CD14-positive monocyte (primary cell): ENCODE measurements at regions not wholly inside any gene's neighbourhood (a gene's known extent, or its start where the extent isn't known, plus 50 kb on each side); places are given as distances from the start of the nearest gene placed in this dataset.

ENCODE experiments used
- DNase-seq, 3 donors: peaks; one replicate each; pipeline ENCODE4 v3.0.0-alpha.2; 2011 to 2022
- H2AFZ ChIP-seq: 2 replicates; pipeline ENCODE4 v1.6.0; 2012; ENCODE audit warnings: mild to moderate bottlenecking, low read depth, low read length, inconsistent platforms; ENCODE audit not compliant: insufficient read depth, poor library complexity, severe bottlenecking
- H3K27ac ChIP-seq, 2 donors: 1 replicate in 1 of 2; 2 replicates in 1 of 2; pipeline ENCODE4 v1.5.1; 2012 to 2013; ENCODE audit warnings: low read length in 2 of 2, control low read depth in 1 of 2, inconsistent platforms in 1 of 2, low read depth in 1 of 2, mild to moderate bottlenecking in 1 of 2
- H3K27me3 ChIP-seq, 2 donors: one replicate each; pipeline versions ENCODE4 v1.6.0 to v1.6.1; 2011 to 2013; ENCODE audit warnings: low read length in 2 of 2; ENCODE audit not compliant: control insufficient read depth in 2 of 2, insufficient read depth in 2 of 2
- H3K36me3 ChIP-seq, 2 donors: replicated peaks in 1 of 2; 1 replicate in 1 of 2; 2 replicates in 1 of 2; pipeline versions ENCODE4 v1.5.1 to v1.6.1; 2012 to 2013; ENCODE audit warnings: low read length in 2 of 2, control low read depth in 1 of 2, inconsistent platforms in 1 of 2, mild to moderate bottlenecking in 1 of 2; ENCODE audit not compliant: insufficient read depth in 2 of 2, control insufficient read depth in 1 of 2
- H3K4me1 ChIP-seq, 2 donors: 1 replicate in 1 of 2; 2 replicates in 1 of 2; pipeline versions ENCODE4 v1.5.1 to v1.6.1; 2012 to 2013; ENCODE audit warnings: low read length in 2 of 2, control low read depth in 1 of 2, inconsistent platforms in 1 of 2, mild to moderate bottlenecking in 1 of 2, moderate library complexity in 1 of 2; ENCODE audit not compliant: insufficient read depth in 2 of 2, control insufficient read depth in 1 of 2
- H3K4me2 ChIP-seq: replicated peaks from 2 replicates; pipeline ENCODE3; 2012; ENCODE audit warnings: low read length, moderate library complexity, mild to moderate bottlenecking; ENCODE audit not compliant: poor library complexity, severe bottlenecking; ENCODE audit errors: extremely low read depth
- H3K4me3 ChIP-seq, 3 experiments: fragments of 200-600 bp in 1 of 3; sonication (generic) in 1 of 3; replicated peaks in 1 of 3; 1 replicate in 2 of 3; 2 replicates in 1 of 3; pipeline ENCODE4 v1.5.1; 2011 to 2013; ENCODE audit warnings: low read length in 3 of 3, mild to moderate bottlenecking in 3 of 3, control low read depth in 2 of 3, low read depth in 2 of 3, inconsistent platforms in 1 of 3, moderate library complexity in 1 of 3
- H3K79me2 ChIP-seq: 2 replicates; pipeline ENCODE4 v1.6.0; 2012; ENCODE audit warnings: mild to moderate bottlenecking, control low read depth, inconsistent platforms, low read length, moderate library complexity; ENCODE audit not compliant: insufficient read depth
- H3K9ac ChIP-seq: 2 replicates; pipeline ENCODE4 v1.6.0; 2017; ENCODE audit warnings: low read length, mild to moderate bottlenecking; ENCODE audit not compliant: insufficient read depth, poor library complexity, severe bottlenecking
- H3K9me3 ChIP-seq, 2 donors: replicated peaks in 1 of 2; 1 replicate in 1 of 2; 2 replicates in 1 of 2; pipeline versions ENCODE4 v1.5.1 to v1.6.1; 2012 to 2013; ENCODE audit warnings: low read length in 2 of 2, control low read depth in 1 of 2; ENCODE audit not compliant: control insufficient read depth in 1 of 2, insufficient read depth in 1 of 2
- H4K20me1 ChIP-seq: 2 replicates; pipeline ENCODE4 v1.6.0; 2012; ENCODE audit warnings: mild to moderate bottlenecking, low read length, control low read depth, moderate library complexity; ENCODE audit not compliant: insufficient read depth
- H3K27ac Mint-ChIP-seq, 7 donors: one replicate each; pipeline ENCODE4 v1.8.0; 2020; ENCODE audit warnings: mild to moderate bottlenecking in 7 of 7, mixed read lengths in 7 of 7, moderate library complexity in 6 of 7, inconsistent platforms in 2 of 7
- H3K27me3 Mint-ChIP-seq, 3 donors: one replicate each; pipeline ENCODE4 v1.8.0; 2021 to 2022; ENCODE audit warnings: low read depth in 3 of 3, mild to moderate bottlenecking in 3 of 3, mixed read lengths in 3 of 3, moderate library complexity in 3 of 3, inconsistent platforms in 1 of 3
- H3K36me3 Mint-ChIP-seq, 2 donors: one replicate each; pipeline ENCODE4 v1.8.0; 2020; ENCODE audit warnings: mixed read lengths in 2 of 2, inconsistent platforms in 1 of 2, mild to moderate bottlenecking in 1 of 2
- H3K4me1 Mint-ChIP-seq: one replicate; pipeline ENCODE4 v1.8.0; 2020; ENCODE audit warnings: mild to moderate bottlenecking, mixed read lengths
- H3K4me3 Mint-ChIP-seq, 2 donors: one replicate each; pipeline ENCODE4 v1.8.0; 2020; ENCODE audit warnings: mild to moderate bottlenecking in 2 of 2, mixed read lengths in 2 of 2, moderate library complexity in 1 of 2
- H3K9me3 Mint-ChIP-seq, 7 donors: one replicate each; pipeline ENCODE4 v1.8.0; 2020 to 2022; ENCODE audit warnings: mixed read lengths in 7 of 7, mild to moderate bottlenecking in 6 of 7, moderate library complexity in 6 of 7, inconsistent platforms in 2 of 7
- CTCF ChIP-seq: fragments of 200-600 bp; IDR thresholded peaks from one replicate; pipeline ENCODE4 v1.8.0; 2022; ENCODE audit warnings: antibody characterized with exemption, mild to moderate bottlenecking
- WGBS: methylation state at CpG from one replicate; pipeline ENCODE4 v1.1.5; 2013; ENCODE audit warnings: missing lambda C conversion rate; ENCODE audit not compliant: insufficient coverage; 5-methylcytosine and 5-hydroxymethylcytosine counted together
- intact Hi-C, 2 donors: fragments of 100-400 bp; cut with micrococcal nuclease; formaldehyde crosslinking; loops; one replicate each; pipeline versions ENCODE4 v1.15.0 to v1.15.1; 2023

- TF ChIP-seq CTCF = no peak
- H3K4me1 Mint-ChIP-seq = no peaks in the 10 kb centered on the region
- no peak overlapping the region for H3K9ac ChIP-seq
- no peaks in the 10 kb centered on the region for H3K79me2 ChIP-seq
- H2AFZ ChIP-seq = no peak overlapping the region
- no peaks in the 10 kb centered on the region for H3K36me3 ChIP-seq
- no peaks in the 10 kb centered on the region for H4K20me1 ChIP-seq
- no peak overlapping the region for H3K27ac Mint-ChIP-seq
- H3K9me3 ChIP-seq = no peaks in the 10 kb centered on the region
- DNase-seq = no peak
- H3K4me3 ChIP-seq = no peak overlapping the region
- H3K27me3 Mint-ChIP-seq = no peaks in the 10 kb centered on the region
- no peaks in the 10 kb centered on the region for H3K27me3 ChIP-seq
- intact Hi-C loops = no loop called here
- no peak overlapping the region for H3K4me2 ChIP-seq
- no peak overlapping the region for H3K27ac ChIP-seq
- H3K36me3 Mint-ChIP-seq = no peaks in the 10 kb centered on the region
- no peak overlapping the region for H3K4me3 Mint-ChIP-seq
- WGBS = no CpG with 5 or more reads among the region's 4 CpGs
- H3K9me3 Mint-ChIP-seq = peaks cover 0 to 3% (median 2%) of the 10 kb centered on the region in 7 donors
- H3K4me1 ChIP-seq = no peaks in the 10 kb centered on the region
Observed at GRCh38 chr13:107753291-107753690, 462.0 kb downstream of the LIG4 start.

- no peaks in the 10 kb centered on the region for H3K79me2 ChIP-seq
Observed at GRCh38 chr13:107743983-107744382, 471.4 kb downstream of the LIG4 start.

More at GRCh38 chr13:107743983-107744382, 471.4 kb downstream of the LIG4 start:
- Histone ChIP-seq H3K9me3 (no peaks in the 10 kb centered on the region), H4K20me1 (no peaks in the 10 kb centered on the region), H3K9ac (no peak overlapping the region), H3K27ac (no peak overlapping the region), H2AFZ (no peak overlapping the region), H3K4me1 (no peaks in the 10 kb centered on the region), H3K4me3 (no peak overlapping the region), H3K27me3 (no peaks in the 10 kb centered on the region), H3K4me2 (no peak overlapping the region), H3K36me3 (no peaks in the 10 kb centered on the region)
- no peak for TF ChIP-seq CTCF
- intact Hi-C loops = no loop called here
- H3K9me3 Mint-ChIP-seq = peaks cover 0 to 3% (median under 1%) of the 10 kb centered on the region in 7 donors
- no peak for DNase-seq
- H3K27me3 Mint-ChIP-seq = peaks cover 0 to 1% (median 0%) of the 10 kb centered on the region in 3 donors
- no peak overlapping the region for H3K27ac Mint-ChIP-seq
- H3K36me3 Mint-ChIP-seq = no peaks in the 10 kb centered on the region
- WGBS = 70% methylated on average over 1 of the region's 3 CpGs
- no peaks in the 10 kb centered on the region for H3K4me1 Mint-ChIP-seq
- H3K4me3 Mint-ChIP-seq = no peak overlapping the region
